ENCODE measurements at regions not wholly inside any gene's neighbourhood (a gene's known extent, or its start where the extent isn't known, plus 50 kb on each side); places are given as distances from the start of the nearest gene placed in this dataset.
A peak's percentile ranks its signal among the peaks of the same experiment; 100 is the strongest.

DNA sequence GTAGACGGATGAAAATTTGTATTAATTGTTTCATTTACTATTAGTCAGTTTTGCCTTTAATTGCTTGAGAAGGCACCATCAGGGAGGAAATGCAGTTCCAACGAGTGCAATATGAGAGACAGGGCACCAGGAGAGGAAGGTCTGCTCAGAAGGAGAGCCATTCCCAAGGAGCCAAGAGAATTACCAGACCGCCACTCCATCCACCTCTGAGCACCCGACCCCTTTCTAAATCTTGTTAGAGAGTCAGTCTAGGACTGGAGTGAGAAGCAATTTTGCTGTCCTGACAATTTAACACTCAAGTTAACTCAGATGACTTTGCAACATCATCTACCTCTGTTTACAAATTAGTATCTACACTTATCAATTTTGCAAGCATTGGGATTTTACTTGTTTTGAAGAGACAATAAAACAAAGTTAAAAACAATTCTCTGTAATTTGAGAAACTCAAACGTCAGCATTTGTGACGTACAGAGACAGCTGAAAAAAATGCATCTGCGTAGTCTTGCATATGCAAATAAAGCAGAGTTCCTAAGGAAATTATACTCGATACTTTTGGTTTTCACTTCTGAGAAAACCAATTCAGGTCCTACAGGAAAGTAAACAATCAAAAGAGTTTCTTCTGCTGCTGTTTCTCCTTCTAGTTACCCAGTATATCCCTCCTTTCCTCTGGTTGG is 1704.7 kb upstream of the TENM3 start:
- Histone ChIP-seq H3K18ac (ENCODE audit: low read depth in 1 of 2, low read length in 2 of 2) (no peak overlapping the region), H2BK5ac (ENCODE audit: low read depth, low read length, poor library complexity, severe bottlenecking) (no peak overlapping the region), H3K9me3 (ENCODE audit: control insufficient read depth, low read length) (no peaks in the 10 kb centered on the region), H3K27me3 (ENCODE audit: control insufficient read depth in 1 of 2, insufficient read depth in 1 of 2, low read length in 2 of 2) (no peaks in the 10 kb centered on the region), H4K91ac (ENCODE audit: low read length) (no peak overlapping the region), H3K36me3 (ENCODE audit: control insufficient read depth in 1 of 2, insufficient read depth in 2 of 2, low read depth in 1 of 2, low read length in 2 of 2) (no peaks in the 10 kb centered on the region), H3K4me3 (ENCODE audit: insufficient read depth in 1 of 2, low read depth in 1 of 2, low read length in 2 of 2) (no peak overlapping the region), H3K23ac (ENCODE audit: low read length in 2 of 2) (no peak overlapping the region), H3K4me2 (ENCODE audit: low read length, poor library complexity, severe bottlenecking) (no peak overlapping the region), H4K8ac (ENCODE audit: low read length) (no peak overlapping the region), H3K9ac (ENCODE audit: low read length) (no peak overlapping the region), H3K27ac (ENCODE audit: low read length, poor library complexity, severe bottlenecking) (no peak overlapping the region), H2BK120ac (ENCODE audit: low read depth, low read length) (no peak overlapping the region), H2BK12ac (ENCODE audit: low read length in 2 of 2) (no peak overlapping the region), H3K14ac (ENCODE audit: low read length in 2 of 2) (no peak overlapping the region), H3K79me1 (replicated peaks; ENCODE audit: low read length, poor library complexity, severe bottlenecking) (no peaks in the 10 kb centered on the region), H2AFZ (ENCODE audit: low read depth, low read length) (no peak overlapping the region), H2AK5ac (ENCODE audit: low read length, severe bottlenecking) (no peak overlapping the region), H3K4me1 (ENCODE audit: control insufficient read depth, insufficient read depth, low read depth, low read length) (no peaks in the 10 kb centered on the region), H3K4ac (ENCODE audit: low read depth in 1 of 2, low read length in 2 of 2) (no peak overlapping the region), H2BK15ac (ENCODE audit: low read depth, poor library complexity, severe bottlenecking) (no peak overlapping the region)
- 61% methylated on average over 7 of the region's 8 CpGs for WGBS
- DNase-seq = no peak

DNA sequence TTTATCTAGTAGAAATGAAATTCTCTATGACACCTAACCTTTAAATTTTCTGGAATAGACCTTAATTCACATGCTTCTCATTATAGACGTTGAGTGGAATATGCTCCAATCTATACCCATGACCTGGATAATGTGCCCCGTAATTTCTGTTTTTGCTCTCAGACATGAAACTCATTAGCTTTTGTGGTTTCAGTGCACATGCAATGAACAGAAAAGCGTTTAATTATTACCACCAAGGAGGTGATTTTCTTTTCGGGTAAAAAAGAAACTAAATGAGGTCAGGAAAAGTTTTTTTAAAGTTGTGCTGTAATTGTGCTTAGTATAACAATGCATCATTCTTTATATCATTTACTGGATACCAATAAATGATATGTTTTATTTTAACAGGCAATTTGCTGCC is 1703.9 kb upstream of the TENM3 start:
- no peak overlapping the region for H2AK5ac ChIP-seq (ENCODE audit: low read length, severe bottlenecking)
- H3K27me3 ChIP-seq (ENCODE audit: control insufficient read depth in 1 of 2, insufficient read depth in 1 of 2, low read length in 2 of 2) = no peaks in the 10 kb centered on the region
- H2AFZ ChIP-seq (ENCODE audit: low read depth, low read length) = no peak overlapping the region
- H3K4me3 ChIP-seq (ENCODE audit: insufficient read depth in 1 of 2, low read depth in 1 of 2, low read length in 2 of 2) = no peak overlapping the region
- H3K23ac ChIP-seq (ENCODE audit: low read length in 2 of 2) = no peak overlapping the region
- H3K18ac ChIP-seq (ENCODE audit: low read depth in 1 of 2, low read length in 2 of 2) = no peak overlapping the region
- H2BK5ac ChIP-seq (ENCODE audit: low read depth, low read length, poor library complexity, severe bottlenecking) = no peak overlapping the region
- H2BK15ac ChIP-seq (ENCODE audit: low read depth, poor library complexity, severe bottlenecking) = no peak overlapping the region
- DNase-seq = no peak
- no peak overlapping the region for H4K91ac ChIP-seq (ENCODE audit: low read length)
- no peak overlapping the region for H3K4me2 ChIP-seq (ENCODE audit: low read length, poor library complexity, severe bottlenecking)
- no peak overlapping the region for H3K27ac ChIP-seq (ENCODE audit: low read length, poor library complexity, severe bottlenecking)
- H3K4ac ChIP-seq (ENCODE audit: low read depth in 1 of 2, low read length in 2 of 2) = no peak overlapping the region
- no peaks in the 10 kb centered on the region for H3K79me1 ChIP-seq (replicated peaks; ENCODE audit: low read length, poor library complexity, severe bottlenecking)
- H2BK120ac ChIP-seq (ENCODE audit: low read depth, low read length) = no peak overlapping the region
- no peaks in the 10 kb centered on the region for H3K9me3 ChIP-seq (ENCODE audit: control insufficient read depth, low read length)
- H3K9ac ChIP-seq (ENCODE audit: low read length) = no peak overlapping the region
- H3K36me3 ChIP-seq (ENCODE audit: control insufficient read depth in 1 of 2, insufficient read depth in 2 of 2, low read depth in 1 of 2, low read length in 2 of 2) = no peaks in the 10 kb centered on the region
- H3K14ac ChIP-seq (ENCODE audit: low read length in 2 of 2) = no peak overlapping the region
- no peak overlapping the region for H4K8ac ChIP-seq (ENCODE audit: low read length)
- WGBS = 84% methylated on average over 3 of the region's 4 CpGs
- H3K4me1 ChIP-seq (ENCODE audit: control insufficient read depth, insufficient read depth, low read depth, low read length) = no peaks in the 10 kb centered on the region
- no peak overlapping the region for H2BK12ac ChIP-seq (ENCODE audit: low read length in 2 of 2)

DNA sequence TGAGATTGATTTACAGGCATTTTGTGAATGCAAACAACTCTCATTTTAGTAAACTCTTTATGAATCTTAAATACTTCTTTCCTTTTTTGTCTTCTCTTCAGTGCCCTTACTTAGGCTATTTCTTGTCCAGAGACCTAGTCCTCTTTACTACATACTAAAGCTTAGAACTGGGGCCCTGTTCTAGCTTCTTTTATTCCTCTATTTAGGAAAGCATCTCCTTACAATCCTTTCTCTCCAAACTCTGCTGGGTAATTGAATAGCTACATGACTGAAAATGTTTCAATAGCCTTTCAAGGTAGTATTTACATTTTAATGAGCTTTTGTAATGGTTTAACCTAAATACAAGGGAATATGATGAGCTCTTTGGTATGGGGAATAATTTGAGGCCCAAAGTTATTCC is 1701.5 kb upstream of the TENM3 start:
- Histone ChIP-seq H3K18ac (ENCODE audit: low read depth in 1 of 2, low read length in 2 of 2) (no peak overlapping the region), H3K9ac (ENCODE audit: low read length) (no peak overlapping the region), H2AK5ac (ENCODE audit: low read length, severe bottlenecking) (no peak overlapping the region), H3K4me1 (ENCODE audit: control insufficient read depth, insufficient read depth, low read depth, low read length) (no peaks in the 10 kb centered on the region), H3K9me3 (ENCODE audit: control insufficient read depth, low read length) (no peaks in the 10 kb centered on the region), H3K14ac (ENCODE audit: low read length in 2 of 2) (no peak overlapping the region), H3K23ac (ENCODE audit: low read length in 2 of 2) (no peak overlapping the region), H2BK120ac (ENCODE audit: low read depth, low read length) (no peak overlapping the region), H3K4me2 (ENCODE audit: low read length, poor library complexity, severe bottlenecking) (no peak overlapping the region), H2BK15ac (ENCODE audit: low read depth, poor library complexity, severe bottlenecking) (no peak overlapping the region), H3K4me3 (ENCODE audit: insufficient read depth in 1 of 2, low read depth in 1 of 2, low read length in 2 of 2) (no peak overlapping the region), H2AFZ (ENCODE audit: low read depth, low read length) (no peak overlapping the region), H3K27ac (ENCODE audit: low read length, poor library complexity, severe bottlenecking) (no peak overlapping the region), H2BK12ac (ENCODE audit: low read length in 2 of 2) (no peak overlapping the region), H2BK5ac (ENCODE audit: low read depth, low read length, poor library complexity, severe bottlenecking) (no peak overlapping the region), H3K79me1 (replicated peaks; ENCODE audit: low read length, poor library complexity, severe bottlenecking) (no peaks in the 10 kb centered on the region), H3K36me3 (ENCODE audit: control insufficient read depth in 1 of 2, insufficient read depth in 2 of 2, low read depth in 1 of 2, low read length in 2 of 2) (no peaks in the 10 kb centered on the region), H4K91ac (ENCODE audit: low read length) (no peak overlapping the region), H3K27me3 (ENCODE audit: control insufficient read depth in 1 of 2, insufficient read depth in 1 of 2, low read length in 2 of 2) (no peaks in the 10 kb centered on the region), H4K8ac (ENCODE audit: low read length) (no peak overlapping the region), H3K4ac (ENCODE audit: low read depth in 1 of 2, low read length in 2 of 2) (no peak overlapping the region)
- DNase-seq = no peak

DNA sequence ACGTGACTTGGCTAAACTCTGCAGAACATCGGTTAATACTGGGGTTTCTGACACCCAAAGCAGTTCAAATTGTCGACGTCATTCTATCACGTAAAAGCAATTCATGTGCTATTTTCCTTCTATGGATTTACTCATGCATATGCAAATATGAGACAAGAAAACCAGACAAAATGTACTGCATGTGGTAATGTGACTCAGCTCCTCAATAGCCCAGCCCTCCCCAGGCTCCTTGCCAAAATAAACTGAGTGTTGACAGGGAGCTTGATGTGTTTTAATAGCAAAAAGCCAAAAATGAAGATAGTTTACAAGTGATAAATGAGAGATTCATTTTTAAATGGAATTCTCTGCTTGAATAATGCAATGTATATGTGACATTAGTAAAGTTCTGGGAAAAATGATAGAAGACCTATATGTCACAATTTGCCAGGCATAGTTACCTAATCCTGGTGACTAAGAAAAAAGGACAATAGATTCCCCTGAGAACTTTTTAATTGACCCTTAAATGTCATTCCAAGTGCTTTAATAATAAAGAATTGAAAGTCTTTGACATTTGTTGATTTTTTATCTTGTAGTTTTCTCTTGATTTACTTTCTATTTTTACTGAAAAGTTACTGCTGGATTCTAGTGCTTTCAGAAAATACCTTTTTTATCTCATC is 1700.6 kb upstream of the TENM3 start:
- Histone ChIP-seq H2BK12ac (ENCODE audit: low read length in 2 of 2) (no peak overlapping the region), H3K9me3 (ENCODE audit: control insufficient read depth, low read length) (no peaks in the 10 kb centered on the region), H3K23ac (ENCODE audit: low read length in 2 of 2) (no peak overlapping the region), H2BK5ac (ENCODE audit: low read depth, low read length, poor library complexity, severe bottlenecking) (no peak overlapping the region), H3K27me3 (ENCODE audit: control insufficient read depth in 1 of 2, insufficient read depth in 1 of 2, low read length in 2 of 2) (no peaks in the 10 kb centered on the region), H3K4me3 (ENCODE audit: insufficient read depth in 1 of 2, low read depth in 1 of 2, low read length in 2 of 2) (no peak overlapping the region), H3K4ac (ENCODE audit: low read depth in 1 of 2, low read length in 2 of 2) (no peak overlapping the region), H3K79me1 (replicated peaks; ENCODE audit: low read length, poor library complexity, severe bottlenecking) (no peaks in the 10 kb centered on the region), H3K14ac (ENCODE audit: low read length in 2 of 2) (no peak overlapping the region), H2AFZ (ENCODE audit: low read depth, low read length) (no peak overlapping the region), H2AK5ac (ENCODE audit: low read length, severe bottlenecking) (no peak overlapping the region), H3K27ac (ENCODE audit: low read length, poor library complexity, severe bottlenecking) (no peak overlapping the region), H3K18ac (ENCODE audit: low read depth in 1 of 2, low read length in 2 of 2) (no peak overlapping the region), H3K36me3 (ENCODE audit: control insufficient read depth in 1 of 2, insufficient read depth in 2 of 2, low read depth in 1 of 2, low read length in 2 of 2) (no peaks in the 10 kb centered on the region), H2BK15ac (ENCODE audit: low read depth, poor library complexity, severe bottlenecking) (no peak overlapping the region), H2BK120ac (ENCODE audit: low read depth, low read length) (no peak overlapping the region), H3K4me1 (ENCODE audit: control insufficient read depth, insufficient read depth, low read depth, low read length) (no peaks in the 10 kb centered on the region), H3K9ac (ENCODE audit: low read length) (no peak overlapping the region), H4K8ac (ENCODE audit: low read length) (no peak overlapping the region), H3K4me2 (ENCODE audit: low read length, poor library complexity, severe bottlenecking) (no peak overlapping the region), H4K91ac (ENCODE audit: low read length) (no peak overlapping the region)
- DNase-seq = peak; percentile 5
- 74% methylated on average over 3 of the region's 5 CpGs for WGBS

Data from mesenchymal stem cell (in vitro differentiated cells and primary cell).